Heart right ventricle (tissue), 16 donors: ENCODE measurements at regions not wholly inside any gene's neighbourhood (a gene's known extent, or its start where the extent isn't known, plus 50 kb on each side); places are given as distances from the start of the nearest gene placed in this dataset.
"Not testable (repeated sequence)": the region's sequence is repeated elsewhere in the genome, so short reads cannot be mapped to it uniquely, and the experiment has no call there.

ENCODE experiments used
- ATAC-seq, 8 donors: fragments of 200-7000 bp; cut with Tn5 transposase; one replicate each; pipeline ENCODE4 v1.9.1; 2020; ENCODE audit warnings: mild to moderate bottlenecking in 8 of 8, moderate library complexity in 8 of 8, moderate number of reproducible peaks in 1 of 8
- DNase-seq, 2 donors: peaks; one replicate each; pipeline ENCODE4 v3.0.0-alpha.2; 2020
- H3K27ac ChIP-seq, 10 donors: fragments of 200-600 bp; sonication (generic) in 2 of 10; one replicate each; pipeline versions ENCODE4 v1.5.0 to v1.8.0; 2020 to 2022; ENCODE audit warnings: mild to moderate bottlenecking in 3 of 10
- H3K27me3 ChIP-seq, 7 donors: fragments of 200-600 bp; one replicate each; pipeline ENCODE4 v1.8.0; 2021 to 2022; ENCODE audit warnings: mild to moderate bottlenecking in 2 of 7
- H3K36me3 ChIP-seq, 9 donors: fragments of 200-600 bp; sonication (generic) in 1 of 9; one replicate each; pipeline versions ENCODE4 v1.5.0 to v1.8.0; 2020 to 2022; ENCODE audit warnings: mild to moderate bottlenecking in 2 of 9
- H3K4me1 ChIP-seq, 9 donors: fragments of 200-600 bp; sonication (generic) in 1 of 9; one replicate each; pipeline versions ENCODE4 v1.5.0 to v1.8.0; 2020 to 2022; ENCODE audit warnings: mild to moderate bottlenecking in 4 of 9
- H3K4me3 ChIP-seq, 10 donors: fragments of 200-600 bp; sonication (generic) in 2 of 10; one replicate each; pipeline versions ENCODE4 v1.5.0 to v1.8.0; 2020 to 2022; ENCODE audit warnings: mild to moderate bottlenecking in 7 of 10, moderate library complexity in 2 of 10
- H3K9me3 ChIP-seq, 11 donors: fragments of 200-600 bp in 10 of 11; sonication (generic) in 2 of 11; one replicate each; pipeline versions ENCODE4 v1.5.0 to v1.8.0; 2013 to 2022; ENCODE audit warnings: mild to moderate bottlenecking in 2 of 11, control low read depth in 1 of 11, moderate library complexity in 1 of 11
- CTCF ChIP-seq, 9 donors: fragments of 200-600 bp; sonication (generic) in 2 of 9; IDR thresholded peaks; one replicate each; pipeline versions ENCODE4 v1.5.0 to v1.8.0; 2021 to 2022; ENCODE audit warnings: antibody characterized with exemption in 9 of 9, mild to moderate bottlenecking in 5 of 9, moderate library complexity in 1 of 9
- WGBS, 2 donors: extraction: QIAGEN DNeasy Blood & Tissue Kit; methylation state at CpG; one replicate each; pipeline ENCODE4 v1.1.7; 2013; ENCODE audit warnings: inconsistent platforms in 1 of 2; 5-methylcytosine and 5-hydroxymethylcytosine counted together
- intact Hi-C, 10 donors: fragments of 100-400 bp; cut with DNase I; formaldehyde crosslinking; loops; one replicate each; pipeline versions ENCODE4 v1.11.1 to v1.14.2; 2022
- donor health status: Arrhythmogenic right ventricular cardiomyopathy.
- donor health status: ischemic (EF 13 %, LVEDD 7.1; RV severe dilation, severe dysfunction).
- donor health status: healthy with polysubstance abuse.
- donor health status: DM: no; HTN: yes; CAD: no.
- donor health status: DM: no; HTN: no; CAD: no.
- donor health status: ischemic (EF 25% LVEDD 6.9; RV normal size, moderate dysfunction).
- donor health status: ischemic (EF 25% LVEDD 5.7; RV mildly dilated, moderate dysfunction).
- donor health status: healthy.
- donor health status: DM: yes; HTN: yes; CAD: no.
- donor health status: Ischemic cardiomyopathy.
- donor health status: ischemic (EF 35%, LVEDD 5.7; RV mildly dilated, moderate dysfunction).
- donor health status: nonischemic (EF 11% LVEDD 7.7; RV severe dilation, severe dysfunction).
- donor health status: DM: yes; HTN: yes; CAD: no.
- donor health status: PGD.
- donor health status: ischemic (EF 29% LVEDD 5.4; RV normal size, mild dysfunction).
- donor health status: nonischemic (EF 23%, LVEDD 6.1; RV moderate dilation, normal function).

GRCh38 chr11:90288212-90288821 is 65.5 kb upstream of the CHORDC1 start:
- Histone ChIP-seq H3K9me3 (no peaks in the 10 kb centered on the region), H3K36me3 (no peaks in the 10 kb centered on the region), H3K4me1 (no peaks in the 10 kb centered on the region), H3K27me3 (peaks cover 0 to 2% (median 0%) of the 10 kb centered on the region in 7 donors), H3K4me3 (no peak overlapping the region), H3K27ac (no peak overlapping the region)
- WGBS, 2 donors, result 48 to 51% methylated on average over 3 of the region's 3 CpGs
- peak; percentile 30 to 75 (median 61) for TF ChIP-seq CTCF (IDR thresholded peaks at IDR 0.05)
- intact Hi-C loops, result loop anchor here in 3 of 10 donors (5.0 to 10.0 kb wide), 2 partner anchors 146 to 169 kb away; no protein-coding TSS in a partner anchor
- ATAC-seq (no peak), DNase-seq (no peak)

- intact Hi-C loops, result loop anchor here in 3 of 10 donors (5.0 to 10.0 kb wide), 2 partner anchors 148 to 171 kb away; no protein-coding TSS in a partner anchor
- ATAC-seq, result no peak
Observed at GRCh38 chr11:90286640-90287039, 63.8 kb upstream of the CHORDC1 start.

GRCh38 chr11:90284171-90284570 is 61.3 kb upstream of the CHORDC1 start:
- peaks cover 0 to 2% (median 0%) of the 10 kb centered on the region in 7 donors for H3K27me3 ChIP-seq
- 64 to 85% methylated on average over 1 of the region's 1 CpG for WGBS, 2 donors
- intact Hi-C loops, result loop anchor here in 2 of 10 donors (10.0 kb wide), 1 partner anchor 151 kb away; no protein-coding TSS in a partner anchor
- no peaks in the 10 kb centered on the region for H3K4me1 ChIP-seq
- no peak overlapping the region for H3K4me3 ChIP-seq
- H3K36me3 ChIP-seq, result no peaks in the 10 kb centered on the region
- H3K9me3 ChIP-seq, result no peaks in the 10 kb centered on the region
- DNase-seq (no peak), ATAC-seq (no peak)
- no peak for TF ChIP-seq CTCF (IDR thresholded peaks at IDR 0.05)
- H3K27ac ChIP-seq, result no peak overlapping the region

More at GRCh38 chr11:90286640-90287039, 63.8 kb upstream of the CHORDC1 start:
- Histone ChIP-seq H3K36me3 (no peaks in the 10 kb centered on the region), H3K27me3 (peaks cover 0 to 2% (median 0%) of the 10 kb centered on the region in 7 donors), H3K27ac (no peak overlapping the region), H3K4me1 (no peaks in the 10 kb centered on the region), H3K9me3 (no peaks in the 10 kb centered on the region), H3K4me3 (no peak overlapping the region)
- DNase-seq, result no peak
- no peak for TF ChIP-seq CTCF (IDR thresholded peaks at IDR 0.05)
- WGBS, 2 donors, result 86 to 87% methylated on average over 2 of the region's 2 CpGs

GRCh38 chr11:90282551-90283071 is 59.8 kb upstream of the CHORDC1 start:
- H3K4me1 ChIP-seq, H3K4me3 ChIP-seq, H3K9me3 ChIP-seq, H3K36me3 ChIP-seq, DNase-seq, ATAC-seq, H3K27ac ChIP-seq, H3K27me3 ChIP-seq: not testable (repeated sequence)
- WGBS, 2 donors, result 90 to 91% methylated on average over 12 to 13 of the region's 13 CpGs
- intact Hi-C loops, result loop anchor here in 2 of 10 donors (10.0 kb wide), 1 partner anchor 152 kb away; no protein-coding TSS in a partner anchor

GRCh38 chr11:90274362-90274761 is 51.5 kb upstream of the CHORDC1 start:
- intact Hi-C loops, result no loop called here
- no peak for ATAC-seq
- Histone ChIP-seq H3K27ac (no peak overlapping the region), H3K36me3 (no peaks in the 10 kb centered on the region), H3K4me3 (no peak overlapping the region), H3K27me3 (no peaks in the 10 kb centered on the region), H3K4me1 (no peaks in the 10 kb centered on the region), H3K9me3 (peaks cover 0 to 11% (median 0%) of the 10 kb centered on the region in 11 donors)
- TF ChIP-seq CTCF (IDR thresholded peaks at IDR 0.05), result no peak
- no peak for DNase-seq
- 83 to 85% methylated on average over 4 of the region's 4 CpGs for WGBS, 2 donors
